ENCODE measurements at regions not wholly inside any gene's neighbourhood (a gene's known extent, or its start where the extent isn't known, plus 50 kb on each side); places are given as distances from the start of the nearest gene placed in this dataset.
A peak's percentile ranks its signal among the peaks of the same experiment; 100 is the strongest.

DNA sequence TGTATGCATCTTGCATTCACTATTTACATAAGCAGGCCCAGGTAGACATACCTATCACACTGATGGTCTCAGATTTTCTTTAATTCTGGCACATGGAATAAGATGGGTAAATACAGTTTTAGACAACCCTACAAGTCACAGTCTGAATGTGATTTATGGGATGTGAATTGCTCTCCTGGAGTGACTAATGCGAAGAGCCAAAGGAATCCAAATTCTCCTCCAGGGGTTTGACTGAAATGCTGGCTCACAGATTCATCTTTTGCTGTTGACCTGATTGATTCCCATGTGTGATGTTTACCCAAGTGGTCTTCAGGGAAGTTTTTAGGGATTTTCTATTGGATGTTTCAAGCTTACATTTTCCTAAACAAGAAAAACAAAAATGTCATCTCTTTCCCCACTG is 277.9 kb upstream of the MON1B start:
- no peak for DNase-seq

DNA sequence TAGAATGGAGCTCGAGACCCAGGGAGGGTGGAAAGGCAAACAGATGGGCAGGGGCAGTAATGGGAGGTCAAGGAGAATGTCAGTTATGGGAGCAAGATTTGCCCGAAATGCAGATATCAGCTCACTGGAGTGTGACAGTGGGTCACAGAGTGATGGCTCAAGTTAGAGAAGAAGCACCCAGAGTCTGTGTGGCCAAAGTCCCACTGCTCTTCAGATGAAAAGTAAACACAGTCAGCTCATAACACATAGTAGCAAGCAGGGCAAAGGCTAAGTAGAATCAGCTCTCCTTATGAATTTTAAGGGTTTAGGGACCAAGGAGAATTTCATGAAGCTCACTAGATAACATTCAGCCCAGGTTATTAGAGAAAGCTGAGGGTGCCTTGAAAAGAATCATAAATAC is 264.9 kb upstream of the MON1B start:
- no peak for DNase-seq

DNA sequence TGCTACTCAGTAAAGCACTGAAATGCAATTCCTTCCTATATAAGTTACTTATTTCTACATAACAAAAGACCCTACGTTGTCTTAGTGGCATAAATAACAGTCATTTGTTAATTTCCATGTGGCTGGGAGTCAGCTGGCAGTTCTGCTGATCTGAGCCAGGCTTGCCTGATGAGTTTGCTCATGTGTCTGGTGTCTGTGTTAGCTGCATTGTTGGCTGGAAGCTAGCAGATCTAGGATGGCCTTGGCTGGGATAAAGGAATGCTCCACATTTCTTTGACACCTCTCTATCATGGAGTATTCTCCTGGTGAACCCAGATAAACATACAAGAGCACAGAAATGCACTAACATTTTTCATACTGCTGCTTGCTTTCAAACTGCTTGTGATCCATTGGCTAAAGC is 264.4 kb upstream of the MON1B start:
- no peak for DNase-seq

DNA sequence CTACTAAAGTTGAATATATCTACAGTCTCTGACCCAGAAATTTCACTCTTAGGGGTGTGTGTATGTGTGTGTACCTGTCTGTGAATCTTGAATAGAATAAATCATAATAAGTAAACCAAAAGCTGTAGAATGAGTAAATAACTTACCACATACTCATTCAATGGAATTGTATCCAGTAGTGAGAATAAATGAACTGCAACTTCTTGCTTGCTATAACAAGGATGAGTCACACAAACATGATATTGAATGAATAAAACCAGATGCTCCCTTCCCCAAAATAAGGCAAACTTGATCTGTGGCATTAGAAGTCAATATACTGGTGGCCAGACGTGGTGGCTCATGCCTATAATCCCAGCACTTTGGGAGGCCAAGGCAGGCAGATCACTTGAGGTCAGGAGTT is 259.8 kb upstream of the MON1B start:
- DNase-seq, result no peak

- DNase-seq, result no peak
These were observed 258.3 kb upstream of the MON1B start for GRCh38 chr16:76932541-76933211.

GRCh38 chr16:76940251-76940650 is 250.7 kb upstream of the MON1B start:
- DNase-seq, result no peak

DNA sequence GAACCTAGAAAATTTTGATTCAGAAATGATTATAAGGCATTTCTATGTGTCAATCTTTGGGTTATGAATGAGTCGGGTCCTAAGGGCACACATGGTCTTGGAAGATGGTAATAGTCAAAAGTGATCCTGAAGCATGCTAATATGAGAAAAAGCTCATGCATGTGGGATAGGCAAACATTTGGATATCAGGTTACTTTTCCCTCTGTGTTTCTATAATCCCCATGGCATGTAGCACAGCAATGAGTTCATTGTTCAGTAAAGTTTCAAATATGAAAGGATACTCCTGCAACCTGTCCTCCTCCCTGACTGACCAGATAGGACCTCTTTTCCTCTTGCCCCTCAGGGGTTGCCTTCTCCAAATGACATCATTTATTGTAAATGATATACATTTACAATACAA is 249.9 kb upstream of the MON1B start:
- DNase-seq, result no peak

DNA sequence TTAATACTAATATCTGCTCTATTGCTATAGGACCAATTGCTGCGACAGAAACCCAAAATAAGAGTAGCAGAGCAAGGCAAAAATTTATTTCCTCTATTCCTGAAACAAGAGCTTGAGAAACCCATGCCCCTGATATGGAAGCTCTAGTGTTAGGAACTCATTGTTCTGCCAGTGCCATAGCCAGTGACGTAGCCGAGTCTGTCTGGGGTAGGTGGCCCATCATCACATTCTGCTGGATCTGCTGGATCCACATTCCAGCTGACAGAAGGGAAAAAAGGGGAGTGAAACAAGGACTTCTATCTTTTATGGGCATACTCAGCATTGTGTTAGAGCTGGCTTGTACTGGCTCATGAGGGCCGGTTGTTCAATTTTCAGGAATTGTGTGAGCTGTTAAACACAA is 248.9 kb upstream of the MON1B start:
- DNase-seq, result no peak

- DNase-seq, result no peak
These were observed 247.1 kb upstream of the MON1B start for GRCh38 chr16:76943921-76944320.

GRCh38 chr16:76946879-76947278 is 244.1 kb upstream of the MON1B start:
- no peak for DNase-seq

- DNase-seq, result no peak
These were observed 243.2 kb upstream of the MON1B start for GRCh38 chr16:76947749-76948148.

DNA sequence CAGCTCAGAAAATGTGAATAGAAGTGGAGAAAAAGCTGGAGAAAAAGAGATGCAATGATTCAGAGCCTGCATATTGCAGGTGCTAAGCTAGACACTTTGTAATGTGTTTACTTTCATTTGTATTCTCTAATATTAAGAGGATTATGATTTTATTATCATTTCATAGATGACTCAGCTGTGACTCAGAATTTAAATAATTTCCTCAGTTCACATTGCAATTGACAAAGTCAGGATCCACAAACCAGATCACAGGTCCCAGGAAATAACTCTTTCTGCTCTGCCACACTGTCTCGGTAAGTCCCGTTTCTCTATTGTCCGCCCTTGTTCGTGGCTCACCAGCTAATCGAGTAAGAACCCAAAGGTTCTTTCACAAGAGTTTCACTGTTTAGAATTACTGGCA is 235.4 kb upstream of the MON1B start:
- no peak for DNase-seq

DNA sequence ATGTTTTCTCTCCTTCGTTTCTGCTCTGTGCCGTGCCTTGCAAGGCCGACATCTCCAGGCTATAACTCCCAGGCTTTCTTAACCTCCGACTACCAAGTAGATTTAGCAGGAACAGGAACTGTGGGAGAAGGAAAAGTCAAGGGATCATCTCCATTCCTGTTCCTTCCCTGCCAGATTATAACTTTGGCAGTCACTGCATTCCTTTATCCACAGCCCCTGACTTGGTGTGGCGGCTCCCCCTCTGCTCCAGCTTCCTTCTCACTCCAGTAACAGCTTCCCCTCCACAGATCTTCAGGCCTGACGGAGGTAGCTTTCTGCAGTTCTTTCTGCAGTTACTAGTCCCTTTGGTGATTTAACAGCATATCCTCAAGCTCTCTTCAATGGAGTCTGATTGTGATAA is 234.6 kb upstream of the MON1B start:
- no peak for DNase-seq

- no peak for DNase-seq
These were observed 234.1 kb upstream of the MON1B start for GRCh38 chr16:76956841-76957240.

DNA sequence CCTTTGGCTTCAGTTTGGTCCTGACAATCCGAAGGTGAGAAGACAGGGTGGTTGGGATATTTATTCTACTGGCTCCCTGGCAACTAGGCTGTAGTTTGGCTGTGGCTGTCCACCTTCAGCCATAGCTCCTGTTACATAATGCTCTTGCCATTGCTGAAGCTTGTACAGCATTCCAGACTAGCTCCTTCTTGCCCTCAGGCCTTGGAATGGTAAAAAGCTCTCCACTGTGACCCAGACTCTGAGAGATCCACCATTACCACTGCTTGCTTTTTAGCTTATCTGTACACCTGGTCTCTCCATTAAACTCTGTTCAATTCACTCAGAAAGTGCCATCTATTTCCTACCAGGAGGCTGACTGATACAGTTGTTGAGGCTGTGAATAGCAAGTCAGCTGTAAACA is 231.8 kb upstream of the MON1B start:
- no peak for DNase-seq

- DNase-seq, result peak; percentile 44
These were observed 227.2 kb upstream of the MON1B start for GRCh38 chr16:76963614-76964315.

- DNase-seq, result no peak
These were observed 226.4 kb upstream of the MON1B start for GRCh38 chr16:76964464-76965154.

- no peak for DNase-seq
These were observed 220.8 kb upstream of the MON1B start for GRCh38 chr16:76970087-76970744.

- DNase-seq, result no peak
These were observed 220.3 kb upstream of the MON1B start for GRCh38 chr16:76970745-76971099.

DNA sequence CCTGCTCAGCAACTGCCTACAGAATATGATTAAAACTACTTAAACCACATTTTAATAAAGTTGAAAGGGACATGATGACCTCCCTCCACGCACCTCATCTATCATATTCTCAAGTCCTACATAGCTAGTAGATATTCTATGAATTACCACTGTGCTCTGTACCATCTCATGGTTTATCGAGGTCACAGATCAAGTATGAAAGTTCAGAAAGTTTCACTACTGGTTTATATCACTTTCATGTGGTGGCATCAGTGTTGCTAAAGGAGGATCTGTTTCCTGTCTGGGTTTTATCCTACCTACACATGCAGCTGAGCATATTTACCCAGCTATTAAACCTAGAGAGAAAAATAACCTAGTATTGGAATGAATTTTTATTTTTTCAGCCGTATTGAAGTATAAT is 214.9 kb upstream of the MON1B start:
- no peak for DNase-seq

DNA sequence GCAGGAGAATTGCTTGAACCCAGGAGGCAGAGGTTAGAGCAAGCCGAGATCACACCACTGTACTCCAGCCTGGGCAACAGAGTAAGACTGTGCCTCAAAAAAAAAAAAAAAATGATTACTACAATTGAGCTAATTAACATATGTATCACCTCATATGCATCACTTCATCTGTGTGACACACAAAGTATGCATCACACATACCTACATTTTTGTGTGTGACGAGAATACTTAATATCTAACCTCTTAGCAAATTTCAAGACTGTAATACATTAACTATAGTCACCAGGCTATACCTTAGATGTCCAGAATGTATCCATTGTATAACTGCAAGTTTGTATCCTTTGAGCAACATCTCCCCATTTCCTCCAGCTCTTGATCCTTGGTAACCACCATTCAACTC is 214.2 kb upstream of the MON1B start:
- DNase-seq, result no peak

DNA sequence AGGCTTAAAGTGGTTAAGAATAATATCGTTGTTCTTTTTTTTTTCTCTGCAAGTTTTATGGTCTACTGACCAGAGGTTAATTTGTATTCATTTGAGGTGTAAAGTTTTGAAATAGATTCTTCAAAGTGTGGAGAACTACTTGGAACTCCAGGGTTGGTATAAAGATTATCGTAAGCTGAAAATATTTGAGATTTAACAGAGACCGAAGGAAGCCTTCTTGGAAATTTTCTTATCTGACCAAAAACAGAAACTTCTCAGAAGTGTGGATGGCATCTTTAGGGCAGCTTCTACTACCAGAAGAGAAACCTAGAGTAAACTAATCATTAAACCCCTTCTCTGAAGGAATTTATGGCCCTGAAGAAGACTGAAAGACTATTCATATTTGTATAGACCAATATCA is 206.8 kb upstream of the MON1B start:
- DNase-seq, result no peak

GRCh38 chr16:76985392-76986045 is 205.5 kb upstream of the MON1B start:
- DNase-seq, result no peak
